Tibial nerve (tissue), 4 donors: ENCODE measurements at regions not wholly inside any gene's neighbourhood (a gene's known extent, or its start where the extent isn't known, plus 50 kb on each side); places are given as distances from the start of the nearest gene placed in this dataset.
"Not testable (repeated sequence)": the region's sequence is repeated elsewhere in the genome, so short reads cannot be mapped to it uniquely, and the experiment has no call there.

Experiments used
- DNase-seq, 2 donors: peaks; one replicate each; pipeline ENCODE4 v3.0.0-alpha.2; 2019; ENCODE audit warnings: low spot score in 2 of 2
- H3K27ac ChIP-seq, 4 donors: fragments of 200-600 bp; sonication (generic) in 3 of 4; one replicate each; pipeline ENCODE4 v1.5.1; 2017 to 2019; ENCODE audit warnings: mild to moderate bottlenecking in 1 of 4
- H3K27me3 ChIP-seq, 2 donors: fragments of 200-600 bp; sonication (generic) in 1 of 2; one replicate each; pipeline versions ENCODE4 v1.5.1 to v1.6.0; 2017 to 2019
- H3K36me3 ChIP-seq, 3 donors: fragments of 200-600 bp; sonication (generic); one replicate each; pipeline ENCODE4 v1.5.1; 2018 to 2019
- H3K4me1 ChIP-seq, 4 donors: fragments of 200-600 bp; sonication (generic) in 3 of 4; one replicate each; pipeline ENCODE4 v1.5.1; 2017 to 2019
- H3K4me3 ChIP-seq, 4 donors: fragments of 200-600 bp; sonication (generic) in 3 of 4; one replicate each; pipeline ENCODE4 v1.5.1; 2017 to 2019; ENCODE audit warnings: mild to moderate bottlenecking in 1 of 4, moderate library complexity in 1 of 4
- H3K9me3 ChIP-seq, 4 donors: fragments of 200-600 bp; sonication (generic) in 3 of 4; one replicate each; pipeline ENCODE4 v1.5.1; 2017 to 2019
- EP300 ChIP-seq, 2 donors: sonication (generic); formaldehyde crosslinking; IDR thresholded peaks; one replicate each; pipeline ENCODE4 v1.6.1; 2017; ENCODE audit warnings: antibody characterized with exemption in 2 of 2, mild to moderate bottlenecking in 1 of 2
- POLR2A ChIP-seq, 2 donors: fragments of 450-650 bp; IDR thresholded peaks; one replicate each; pipeline ENCODE4 v1.6.1; 2017; ENCODE audit warnings: antibody characterized with exemption in 2 of 2, mild to moderate bottlenecking in 2 of 2, moderate library complexity in 2 of 2
- WGBS, 2 donors: methylation state at CpG; one replicate each; pipeline ENCODE4 v1.1.5; 2018; 5-methylcytosine and 5-hydroxymethylcytosine counted together
- TF ChIP-seq, protein P1 (sequence below), 5 experiments: fragments of 200-600 bp in 3 of 5; fragments of 450-650 bp in 2 of 5; sonication (generic) in 3 of 5; IDR thresholded peaks; one replicate each; pipeline ENCODE4 v1.5.1; 2016 to 2019; ENCODE audit warnings: antibody characterized with exemption in 5 of 5, mild to moderate bottlenecking in 3 of 5, moderate library complexity in 2 of 5

DNA sequence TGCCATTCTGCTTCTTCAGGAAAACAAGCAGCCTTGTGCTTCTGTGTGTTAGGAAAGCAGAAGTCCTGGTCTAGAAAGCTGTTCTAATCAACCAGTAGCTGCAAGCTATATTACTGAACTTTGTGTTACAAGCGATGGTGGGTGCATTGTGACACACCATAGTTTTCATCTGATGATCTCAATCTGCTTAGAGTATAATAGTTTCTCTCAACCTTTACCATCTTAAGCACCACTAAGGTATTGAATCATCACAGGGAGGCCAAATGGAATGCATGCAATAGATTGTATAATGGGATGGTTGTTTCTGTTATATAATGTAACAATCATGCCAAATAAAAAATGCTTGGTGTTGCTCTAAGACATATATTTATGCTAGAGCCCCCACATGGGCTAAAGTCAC lies 771.7 kb downstream of the NOVA1 start:
- Histone ChIP-seq H3K9me3 (no peaks in the 10 kb centered on the region), H3K4me1 (no peaks in the 10 kb centered on the region), H3K27ac (no peak overlapping the region), H3K27me3 (no peaks in the 10 kb centered on the region), H3K36me3 (no peaks in the 10 kb centered on the region), H3K4me3 (no peak overlapping the region)
- TF ChIP-seq, protein P1, sequence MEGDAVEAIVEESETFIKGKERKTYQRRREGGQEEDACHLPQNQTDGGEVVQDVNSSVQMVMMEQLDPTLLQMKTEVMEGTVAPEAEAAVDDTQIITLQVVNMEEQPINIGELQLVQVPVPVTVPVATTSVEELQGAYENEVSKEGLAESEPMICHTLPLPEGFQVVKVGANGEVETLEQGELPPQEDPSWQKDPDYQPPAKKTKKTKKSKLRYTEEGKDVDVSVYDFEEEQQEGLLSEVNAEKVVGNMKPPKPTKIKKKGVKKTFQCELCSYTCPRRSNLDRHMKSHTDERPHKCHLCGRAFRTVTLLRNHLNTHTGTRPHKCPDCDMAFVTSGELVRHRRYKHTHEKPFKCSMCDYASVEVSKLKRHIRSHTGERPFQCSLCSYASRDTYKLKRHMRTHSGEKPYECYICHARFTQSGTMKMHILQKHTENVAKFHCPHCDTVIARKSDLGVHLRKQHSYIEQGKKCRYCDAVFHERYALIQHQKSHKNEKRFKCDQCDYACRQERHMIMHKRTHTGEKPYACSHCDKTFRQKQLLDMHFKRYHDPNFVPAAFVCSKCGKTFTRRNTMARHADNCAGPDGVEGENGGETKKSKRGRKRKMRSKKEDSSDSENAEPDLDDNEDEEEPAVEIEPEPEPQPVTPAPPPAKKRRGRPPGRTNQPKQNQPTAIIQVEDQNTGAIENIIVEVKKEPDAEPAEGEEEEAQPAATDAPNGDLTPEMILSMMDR (IDR thresholded peaks at IDR 0.05), result no peak
- TF ChIP-seq EP300 (IDR thresholded peaks at IDR 0.05) (no peak), POLR2A (IDR thresholded peaks at IDR 0.05) (no peak)
- WGBS, 2 donors, result 67% methylated on average over 1 of the region's 1 CpG
- no peak for DNase-seq

DNA sequence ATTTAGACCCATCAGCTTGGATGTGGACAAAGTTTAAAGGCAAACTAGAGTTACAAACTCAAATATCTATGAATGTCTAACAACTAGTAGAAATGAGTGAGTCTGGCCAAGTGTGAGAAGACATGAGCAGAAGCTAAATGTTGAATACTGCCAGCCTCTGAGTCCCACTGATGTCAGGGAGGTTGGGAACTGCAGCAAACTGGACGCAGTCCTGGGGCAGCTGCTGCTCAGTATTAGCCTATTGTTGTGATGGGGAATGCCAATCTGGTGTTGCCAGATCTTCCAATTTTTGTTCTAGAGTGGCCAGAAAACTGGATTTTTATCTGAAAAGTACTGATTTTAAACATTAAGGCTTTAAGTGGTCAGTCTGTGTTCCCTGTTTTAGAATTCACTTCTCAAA lies 770.4 kb upstream of the STXBP6 start:
- TF ChIP-seq POLR2A (IDR thresholded peaks at IDR 0.05), result no peak
- TF ChIP-seq, protein P1 (IDR thresholded peaks at IDR 0.05), result no peak
- TF ChIP-seq EP300 (IDR thresholded peaks at IDR 0.05), result no peak
- Histone ChIP-seq H3K27ac (no peak overlapping the region), H3K4me1 (no peaks in the 10 kb centered on the region), H3K36me3 (no peaks in the 10 kb centered on the region), H3K4me3 (no peak overlapping the region), H3K9me3 (no peaks in the 10 kb centered on the region), H3K27me3 (no peaks in the 10 kb centered on the region)
- whole genome bisulfite sequencing, 2 donors, result 60 to 88% methylated on average over 1 of the region's 1 CpG
- DNase-seq, result no peak

DNA sequence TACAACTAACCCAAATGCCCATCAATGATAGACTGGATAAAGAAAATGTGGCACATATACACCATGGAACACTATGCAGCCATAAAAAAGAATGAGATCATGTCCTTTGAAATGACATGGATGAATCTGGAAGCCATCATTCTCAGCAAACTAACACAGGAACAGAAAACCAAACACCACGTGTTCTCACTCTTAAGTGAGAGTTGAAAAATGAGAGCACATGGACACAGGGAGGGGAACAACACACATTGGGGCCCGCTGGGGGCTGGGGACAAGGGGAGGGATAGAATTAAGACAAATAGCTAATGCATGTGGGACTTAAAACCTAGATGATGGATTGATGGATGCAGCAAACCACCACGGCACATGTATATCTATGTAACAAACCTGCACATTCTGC lies 764.7 kb upstream of the STXBP6 start:
- 84 to 88% methylated on average over 3 of the region's 3 CpGs for WGBS, 2 donors
- not testable (repeated sequence) for H3K4me1 ChIP-seq, H3K36me3 ChIP-seq, H3K4me3 ChIP-seq, DNase-seq, H3K27me3 ChIP-seq, H3K27ac ChIP-seq, H3K9me3 ChIP-seq

DNA sequence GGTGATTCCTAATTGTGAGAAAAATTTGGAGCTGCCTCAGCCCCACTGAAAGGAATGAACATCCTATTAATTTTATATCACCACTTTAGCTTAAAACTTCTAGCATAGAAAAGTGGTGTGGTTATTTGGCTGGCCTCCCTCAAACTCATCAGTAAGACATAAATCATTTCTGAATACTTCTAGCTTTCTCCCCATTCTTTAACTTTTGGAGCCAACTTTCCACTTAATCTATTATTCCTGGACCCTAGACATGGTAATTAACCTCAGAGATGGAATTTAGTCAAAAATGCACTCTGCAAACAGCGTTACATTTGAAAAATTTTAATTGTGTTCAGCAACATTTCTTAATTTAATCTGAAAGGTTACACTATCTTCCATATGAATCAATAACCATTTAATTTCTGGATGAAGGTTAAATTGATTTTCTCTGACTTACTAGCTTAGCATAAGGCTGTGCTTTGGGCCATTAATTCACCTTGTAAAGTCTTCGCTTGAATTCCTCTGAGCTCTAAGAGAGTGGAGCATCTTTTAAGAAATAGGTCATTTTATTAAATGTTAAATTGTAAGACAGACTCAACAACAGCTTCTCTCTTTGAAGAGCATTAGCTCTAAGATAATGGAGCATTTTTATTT lies 753.6 kb upstream of the STXBP6 start:
- H3K9me3 ChIP-seq, result no peaks in the 10 kb centered on the region
- H3K27me3 ChIP-seq, result no peaks in the 10 kb centered on the region
- no peaks in the 10 kb centered on the region for H3K36me3 ChIP-seq
- H3K4me3 ChIP-seq, result no peak overlapping the region
- no peaks in the 10 kb centered on the region for H3K4me1 ChIP-seq
- TF ChIP-seq, protein P1 (IDR thresholded peaks at IDR 0.05), result no peak
- TF ChIP-seq POLR2A (IDR thresholded peaks at IDR 0.05) (no peak), EP300 (IDR thresholded peaks at IDR 0.05) (no peak)
- 61 to 66% methylated on average over 2 of the region's 2 CpGs for WGBS, 2 donors
- no peak overlapping the region for H3K27ac ChIP-seq
- no peak for DNase-seq

DNA sequence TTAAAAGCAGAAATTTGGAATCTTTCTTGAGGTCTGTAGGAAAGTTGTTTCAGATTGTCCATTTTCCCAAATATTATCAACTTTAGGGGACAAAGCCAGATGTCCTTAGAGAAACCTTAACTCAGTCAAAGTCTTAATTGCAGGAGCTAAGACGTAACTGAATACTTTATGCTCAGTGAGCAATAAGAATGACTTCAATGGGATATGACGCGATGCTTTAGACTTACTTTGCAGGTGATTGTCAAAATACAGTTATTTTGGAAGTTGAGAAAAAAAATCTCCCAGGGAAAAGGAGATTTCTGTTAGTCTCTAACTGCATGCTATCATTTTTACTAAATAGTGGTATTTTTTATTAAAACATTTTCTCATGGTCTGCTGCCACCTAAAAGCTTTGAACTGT lies 750.9 kb upstream of the STXBP6 start:
- WGBS, 2 donors, result 90 to 93% methylated on average over 3 of the region's 3 CpGs
- H3K27me3 ChIP-seq, result no peaks in the 10 kb centered on the region
- TF ChIP-seq EP300 (IDR thresholded peaks at IDR 0.05) (no peak), POLR2A (IDR thresholded peaks at IDR 0.05) (no peak)
- TF ChIP-seq, protein P1 (IDR thresholded peaks at IDR 0.05), result no peak

DNA sequence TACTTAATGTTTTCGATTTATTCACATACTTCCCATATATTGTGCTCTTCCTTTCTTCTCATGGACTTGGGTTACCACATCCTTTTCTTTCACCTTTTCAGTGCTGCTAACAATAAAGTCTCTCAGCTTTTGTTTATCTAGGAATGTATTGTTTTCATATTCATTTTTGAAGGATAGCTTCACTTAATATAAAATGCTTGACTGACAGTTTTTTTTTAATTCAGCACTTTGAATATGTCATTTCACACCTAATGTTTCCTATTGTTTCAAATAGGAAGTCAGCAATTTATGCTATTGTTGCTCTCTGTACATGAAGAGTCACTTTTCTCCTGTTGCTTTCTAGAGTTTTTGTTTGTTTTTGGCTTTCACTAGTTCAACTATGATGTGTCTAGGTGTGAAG lies 738.3 kb upstream of the STXBP6 start:
- H3K4me3 ChIP-seq, result no peak overlapping the region
- no peaks in the 10 kb centered on the region for H3K4me1 ChIP-seq
- no peaks in the 10 kb centered on the region for H3K36me3 ChIP-seq
- no peak for DNase-seq
- no peak overlapping the region for H3K27ac ChIP-seq
- no peaks in the 10 kb centered on the region for H3K27me3 ChIP-seq
- 88 to 92% methylated on average over 1 of the region's 1 CpG for WGBS, 2 donors
- no peak for TF ChIP-seq POLR2A (IDR thresholded peaks at IDR 0.05)
- TF ChIP-seq EP300 (IDR thresholded peaks at IDR 0.05), result no peak
- TF ChIP-seq, protein P1 (IDR thresholded peaks at IDR 0.05), result no peak
- H3K9me3 ChIP-seq, result peaks cover 0 to 5% (median 4%) of the 10 kb centered on the region in 4 donors

More for the DNA sequence above, 750.9 kb upstream of the STXBP6 start:
- Histone ChIP-seq H3K4me3 (no peak overlapping the region), H3K4me1 (no peaks in the 10 kb centered on the region), H3K27ac (no peak overlapping the region), H3K36me3 (no peaks in the 10 kb centered on the region), H3K9me3 (no peaks in the 10 kb centered on the region)
- no peak for DNase-seq
